SK-N-SH treated with all-trans-retinoic acid at 6 μM for 48 hours (cell line): ENCODE measurements at regions not wholly inside any gene's neighbourhood (a gene's known extent, or its start where the extent isn't known, plus 50 kb on each side); places are given as distances from the start of the nearest gene placed in this dataset.

Source experiments
- ARNTL ChIP-seq: fragments of 450-650 bp; formaldehyde crosslinking; IDR thresholded peaks from 2 replicates; pipeline ENCODE4 v1.5.0; 2020; ENCODE audit warnings: low read depth, mild to moderate bottlenecking, moderate library complexity, borderline replicate concordance
- BACH2 ChIP-seq: fragments of 250-450 bp; sonication (Bioruptor Pico); IDR thresholded peaks from 2 replicates; pipeline ENCODE4 v1.9.0; 2021; ENCODE audit warnings: mild to moderate bottlenecking, borderline replicate concordance
- ESRRG ChIP-seq: fragments of 250-450 bp; sonication (Bioruptor Pico); IDR thresholded peaks from 2 replicates; pipeline ENCODE4 v1.6.1; 2021; ENCODE audit warnings: mild to moderate bottlenecking
- OSR1 ChIP-seq: fragments of 250-450 bp; sonication (Bioruptor Pico); IDR thresholded peaks from 2 replicates; pipeline ENCODE4 v1.8.0; 2022; ENCODE audit warnings: moderate library complexity, mild to moderate bottlenecking, inconsistent platforms
- PPARA ChIP-seq: fragments of 250-450 bp; sonication (Bioruptor Pico); IDR thresholded peaks from 2 replicates; pipeline ENCODE4 v1.5.0; 2020; ENCODE audit warnings: mild to moderate bottlenecking, borderline replicate concordance
- SNAI2 ChIP-seq: fragments of 250-450 bp; sonication (Bioruptor Pico); IDR thresholded peaks from 2 replicates; pipeline ENCODE4 v1.5.0; 2020; ENCODE audit warnings: mild to moderate bottlenecking, moderate library complexity
- TOX ChIP-seq: fragments of 250-450 bp; sonication (Bioruptor Pico); IDR thresholded peaks from 2 replicates; pipeline ENCODE4 v1.8.0; 2021; ENCODE audit warnings: mild to moderate bottlenecking, moderate library complexity, borderline replicate concordance
- ZFP3 ChIP-seq: fragments of 250-450 bp; sonication (Bioruptor Pico); IDR thresholded peaks from 2 replicates; pipeline ENCODE4 v1.5.0; 2020; ENCODE audit warnings: mild to moderate bottlenecking, moderate library complexity
- TF ChIP-seq, protein P1 (sequence below): fragments of 250-450 bp; sonication (Bioruptor Pico); IDR thresholded peaks from 2 replicates; pipeline ENCODE4 v1.8.0; 2020; ENCODE audit warnings: mild to moderate bottlenecking, moderate library complexity, borderline replicate concordance
- TF ChIP-seq, protein P2 (sequence below): fragments of 250-450 bp; sonication (Bioruptor Pico); IDR thresholded peaks from 2 replicates; pipeline ENCODE4 v1.5.1; 2020; ENCODE audit warnings: low read depth, mild to moderate bottlenecking, moderate library complexity
- TF ChIP-seq, protein P3 (sequence below): fragments of 250-450 bp; sonication (Bioruptor Pico); IDR thresholded peaks from 2 replicates; pipeline ENCODE4 v1.8.0; 2021; ENCODE audit warnings: low read depth, mild to moderate bottlenecking, moderate library complexity, borderline replicate concordance

DNA sequence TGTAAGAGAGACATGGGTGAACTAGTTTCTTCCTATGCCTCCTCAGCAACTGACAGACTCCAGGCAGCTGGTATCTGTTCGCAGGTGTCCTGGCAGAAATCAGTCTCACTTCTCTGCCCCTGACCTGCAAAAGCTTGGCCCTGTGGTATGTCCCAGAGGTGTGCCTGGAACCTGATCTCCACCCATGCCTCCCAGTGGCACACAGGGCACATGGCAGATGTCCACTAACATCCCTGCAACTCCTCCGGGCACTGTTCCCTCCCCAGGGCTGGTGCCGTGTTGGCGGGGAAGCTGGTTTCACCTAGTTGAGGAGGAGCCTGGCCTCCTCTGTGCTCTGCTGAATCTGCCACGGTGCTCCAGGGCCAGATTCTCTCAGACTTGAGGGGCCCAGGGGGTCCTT lies 123.3 kb upstream of the GGTLC1 start:
- TF ChIP-seq, protein P1, sequence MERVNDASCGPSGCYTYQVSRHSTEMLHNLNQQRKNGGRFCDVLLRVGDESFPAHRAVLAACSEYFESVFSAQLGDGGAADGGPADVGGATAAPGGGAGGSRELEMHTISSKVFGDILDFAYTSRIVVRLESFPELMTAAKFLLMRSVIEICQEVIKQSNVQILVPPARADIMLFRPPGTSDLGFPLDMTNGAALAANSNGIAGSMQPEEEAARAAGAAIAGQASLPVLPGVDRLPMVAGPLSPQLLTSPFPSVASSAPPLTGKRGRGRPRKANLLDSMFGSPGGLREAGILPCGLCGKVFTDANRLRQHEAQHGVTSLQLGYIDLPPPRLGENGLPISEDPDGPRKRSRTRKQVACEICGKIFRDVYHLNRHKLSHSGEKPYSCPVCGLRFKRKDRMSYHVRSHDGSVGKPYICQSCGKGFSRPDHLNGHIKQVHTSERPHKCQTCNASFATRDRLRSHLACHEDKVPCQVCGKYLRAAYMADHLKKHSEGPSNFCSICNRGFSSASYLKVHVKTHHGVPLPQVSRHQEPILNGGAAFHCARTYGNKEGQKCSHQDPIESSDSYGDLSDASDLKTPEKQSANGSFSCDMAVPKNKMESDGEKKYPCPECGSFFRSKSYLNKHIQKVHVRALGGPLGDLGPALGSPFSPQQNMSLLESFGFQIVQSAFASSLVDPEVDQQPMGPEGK (CRISPR knock-in tag) = no peak
- TF ChIP-seq, protein P2, sequence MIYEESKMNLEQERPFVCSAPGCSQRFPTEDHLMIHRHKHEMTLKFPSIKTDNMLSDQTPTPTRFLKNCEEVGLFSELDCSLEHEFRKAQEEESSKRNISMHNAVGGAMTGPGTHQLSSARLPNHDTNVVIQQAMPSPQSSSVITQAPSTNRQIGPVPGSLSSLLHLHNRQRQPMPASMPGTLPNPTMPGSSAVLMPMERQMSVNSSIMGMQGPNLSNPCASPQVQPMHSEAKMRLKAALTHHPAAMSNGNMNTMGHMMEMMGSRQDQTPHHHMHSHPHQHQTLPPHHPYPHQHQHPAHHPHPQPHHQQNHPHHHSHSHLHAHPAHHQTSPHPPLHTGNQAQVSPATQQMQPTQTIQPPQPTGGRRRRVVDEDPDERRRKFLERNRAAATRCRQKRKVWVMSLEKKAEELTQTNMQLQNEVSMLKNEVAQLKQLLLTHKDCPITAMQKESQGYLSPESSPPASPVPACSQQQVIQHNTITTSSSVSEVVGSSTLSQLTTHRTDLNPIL = no peak
- TF ChIP-seq SNAI2 (CRISPR knock-in tag) (no peak), TOX (CRISPR knock-in tag) (no peak), ARNTL (no peak), PPARA (no peak), OSR1 (CRISPR knock-in tag) (no peak), ESRRG (CRISPR knock-in tag) (no peak), ZFP3 (no peak), BACH2 (CRISPR knock-in tag) (no peak)
- TF ChIP-seq, protein P3, sequence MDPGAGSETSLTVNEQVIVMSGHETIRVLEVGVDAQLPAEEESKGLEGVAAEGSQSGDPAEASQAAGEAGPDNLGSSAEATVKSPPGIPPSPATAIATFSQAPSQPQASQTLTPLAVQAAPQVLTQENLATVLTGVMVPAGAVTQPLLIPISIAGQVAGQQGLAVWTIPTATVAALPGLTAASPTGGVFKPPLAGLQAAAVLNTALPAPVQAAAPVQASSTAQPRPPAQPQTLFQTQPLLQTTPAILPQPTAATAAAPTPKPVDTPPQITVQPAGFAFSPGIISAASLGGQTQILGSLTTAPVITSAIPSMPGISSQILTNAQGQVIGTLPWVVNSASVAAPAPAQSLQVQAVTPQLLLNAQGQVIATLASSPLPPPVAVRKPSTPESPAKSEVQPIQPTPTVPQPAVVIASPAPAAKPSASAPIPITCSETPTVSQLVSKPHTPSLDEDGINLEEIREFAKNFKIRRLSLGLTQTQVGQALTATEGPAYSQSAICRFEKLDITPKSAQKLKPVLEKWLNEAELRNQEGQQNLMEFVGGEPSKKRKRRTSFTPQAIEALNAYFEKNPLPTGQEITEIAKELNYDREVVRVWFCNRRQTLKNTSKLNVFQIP (CRISPR knock-in tag) = no peak
